ENCODE measurements at regions not wholly inside any gene's neighbourhood (a gene's known extent, or its start where the extent isn't known, plus 50 kb on each side); places are given as distances from the start of the nearest gene placed in this dataset.

DNA sequence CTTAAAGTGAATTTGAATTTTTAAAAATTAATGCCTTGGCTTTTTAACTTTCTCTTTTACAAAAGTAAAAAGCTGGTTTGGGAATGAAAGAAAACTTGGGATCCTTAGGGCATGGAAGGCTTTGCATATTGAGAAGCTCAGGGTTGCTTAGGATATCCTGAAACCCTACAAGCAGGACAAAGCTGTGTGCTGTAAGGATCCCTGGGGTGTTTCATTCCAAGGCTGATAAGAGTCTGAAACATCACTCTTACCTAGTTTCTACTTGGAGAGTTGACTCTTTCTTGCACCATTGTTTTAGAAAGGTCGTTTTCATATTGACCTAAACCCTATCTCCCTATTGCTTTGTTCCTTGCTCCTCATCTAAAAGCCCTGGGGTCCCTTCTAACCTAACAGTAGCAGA, 325.9 kb upstream of the NT5C1B start:
- TF ChIP-seq, protein P1, sequence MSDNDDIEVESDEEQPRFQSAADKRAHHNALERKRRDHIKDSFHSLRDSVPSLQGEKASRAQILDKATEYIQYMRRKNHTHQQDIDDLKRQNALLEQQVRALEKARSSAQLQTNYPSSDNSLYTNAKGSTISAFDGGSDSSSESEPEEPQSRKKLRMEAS (IDR thresholded peaks at IDR 0.05; ENCODE audit: insufficient read depth, insufficient read length): no peak
- TF ChIP-seq, protein P2, sequence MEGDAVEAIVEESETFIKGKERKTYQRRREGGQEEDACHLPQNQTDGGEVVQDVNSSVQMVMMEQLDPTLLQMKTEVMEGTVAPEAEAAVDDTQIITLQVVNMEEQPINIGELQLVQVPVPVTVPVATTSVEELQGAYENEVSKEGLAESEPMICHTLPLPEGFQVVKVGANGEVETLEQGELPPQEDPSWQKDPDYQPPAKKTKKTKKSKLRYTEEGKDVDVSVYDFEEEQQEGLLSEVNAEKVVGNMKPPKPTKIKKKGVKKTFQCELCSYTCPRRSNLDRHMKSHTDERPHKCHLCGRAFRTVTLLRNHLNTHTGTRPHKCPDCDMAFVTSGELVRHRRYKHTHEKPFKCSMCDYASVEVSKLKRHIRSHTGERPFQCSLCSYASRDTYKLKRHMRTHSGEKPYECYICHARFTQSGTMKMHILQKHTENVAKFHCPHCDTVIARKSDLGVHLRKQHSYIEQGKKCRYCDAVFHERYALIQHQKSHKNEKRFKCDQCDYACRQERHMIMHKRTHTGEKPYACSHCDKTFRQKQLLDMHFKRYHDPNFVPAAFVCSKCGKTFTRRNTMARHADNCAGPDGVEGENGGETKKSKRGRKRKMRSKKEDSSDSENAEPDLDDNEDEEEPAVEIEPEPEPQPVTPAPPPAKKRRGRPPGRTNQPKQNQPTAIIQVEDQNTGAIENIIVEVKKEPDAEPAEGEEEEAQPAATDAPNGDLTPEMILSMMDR (IDR thresholded peaks at IDR 0.05; ENCODE audit: extremely low read depth in 1 of 2, insufficient read depth in 1 of 2, low read depth in 1 of 2, low read length in 2 of 2): no peak
- TF ChIP-seq POLR2A (IDR thresholded peaks at IDR 0.05; ENCODE audit: low read depth, low read length): no peak
- TF ChIP-seq POLR2AphosphoS5 (IDR thresholded peaks at IDR 0.05; ENCODE audit: insufficient read depth, low read depth, low read length): no peak
- no peak for TF ChIP-seq GATA2 (IDR thresholded peaks at IDR 0.05; ENCODE audit: insufficient read depth, insufficient read length, low read depth, low read length)
- no peak for TF ChIP-seq EZH2 (IDR thresholded peaks at IDR 0.05; ENCODE audit: borderline replicate concordance, low read depth, low read length, severe bottlenecking)
- no peak for TF ChIP-seq MYC (IDR thresholded peaks at IDR 0.05; ENCODE audit: low read depth, low read length)
- no peak for TF ChIP-seq JUN (IDR thresholded peaks at IDR 0.05; ENCODE audit: borderline replicate concordance, insufficient read depth, insufficient read length, low read depth)

All from endothelial cell of umbilical vein (primary cell).